H1 (cell line): ENCODE measurements at regions not wholly inside any gene's neighbourhood (a gene's known extent, or its start where the extent isn't known, plus 50 kb on each side); places are given as distances from the start of the nearest gene placed in this dataset.

Source experiments
- POU5F1 ChIP-seq: IDR thresholded peaks from 2 replicates; pipeline ENCODE4 v1.6.1; 2011; ENCODE audit warnings: low read depth, mild to moderate bottlenecking, low read length, moderate library complexity

DNA sequence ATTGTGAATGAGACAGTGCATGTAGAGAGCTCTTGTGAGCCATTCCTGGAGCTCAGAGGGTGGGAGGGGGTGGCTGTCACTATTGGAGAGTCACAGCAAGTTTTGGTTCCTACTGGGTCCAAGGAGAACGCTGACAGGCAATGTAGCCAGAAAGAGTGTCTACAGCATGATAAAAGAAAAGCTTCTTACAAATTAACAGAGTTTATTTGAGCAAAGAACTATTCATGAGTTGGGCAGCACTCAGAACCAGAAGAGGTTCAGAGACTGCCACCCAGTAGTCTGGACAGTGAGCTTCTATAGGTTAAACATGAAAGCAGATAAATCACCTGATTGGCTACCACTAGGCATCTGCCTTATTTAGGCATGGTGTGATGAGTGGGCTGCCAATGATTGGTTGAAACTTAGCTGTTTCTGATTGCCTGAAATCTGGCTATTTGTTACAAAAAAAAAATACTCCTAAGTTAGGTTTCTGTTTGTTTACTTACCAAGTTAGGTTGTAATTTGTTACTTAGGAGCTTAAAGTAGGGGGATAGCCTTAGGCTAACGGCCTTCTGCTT, 473.4 kb downstream of the PREX1 start (continued):
- TF ChIP-seq POU5F1: no peak
